Peyer's patch (tissue), 4 donors: ENCODE measurements at regions not wholly inside any gene's neighbourhood (a gene's known extent, or its start where the extent isn't known, plus 50 kb on each side); places are given as distances from the start of the nearest gene placed in this dataset.

Experiments
- DNase-seq, 3 donors: peaks; one replicate each; pipeline ENCODE4 v3.0.0-alpha.2; 2017 to 2019
- H3K27ac ChIP-seq, 4 donors: fragments of 200-600 bp; sonication (generic); one replicate each; pipeline ENCODE4 v1.5.1; 2016 to 2019
- H3K27me3 ChIP-seq, 2 donors: fragments of 200-600 bp; sonication (generic); one replicate each; pipeline ENCODE4 v1.5.1; 2019
- H3K36me3 ChIP-seq, 3 donors: fragments of 200-600 bp; sonication (generic); one replicate each; pipeline ENCODE4 v1.5.1; 2016 to 2019
- H3K4me1 ChIP-seq, 4 donors: fragments of 200-600 bp; sonication (generic); one replicate each; pipeline ENCODE4 v1.5.1; 2016 to 2019
- H3K4me3 ChIP-seq, 4 donors: fragments of 200-600 bp; sonication (generic); 1 replicate in 3 of 4; 2 replicates in 1 of 4; pipeline ENCODE4 v1.5.1; 2016 to 2019; ENCODE audit warnings: mild to moderate bottlenecking in 1 of 4
- H3K9me3 ChIP-seq, 4 donors: fragments of 200-600 bp; sonication (generic); one replicate each; pipeline ENCODE4 v1.5.1; 2016 to 2019; ENCODE audit warnings: mild to moderate bottlenecking in 1 of 4
- CTCF ChIP-seq, 6 experiments: fragments of 450-650 bp in 4 of 6; fragments of 200-600 bp in 2 of 6; sonication (generic) in 1 of 6; IDR thresholded peaks; one replicate each; pipeline ENCODE4 v1.5.1; 2017 to 2019; ENCODE audit warnings: antibody characterized with exemption in 6 of 6, mild to moderate bottlenecking in 3 of 6, moderate library complexity in 1 of 6
- POLR2A ChIP-seq, 2 donors: fragments of 450-650 bp; IDR thresholded peaks; one replicate each; pipeline ENCODE4 v1.5.1; 2017; ENCODE audit warnings: antibody characterized with exemption in 2 of 2, mild to moderate bottlenecking in 2 of 2, moderate library complexity in 2 of 2

- no peak for DNase-seq
- no peak overlapping the region for H3K4me3 ChIP-seq
- H3K27ac ChIP-seq, result no peak overlapping the region
- no peaks in the 10 kb centered on the region for H3K4me1 ChIP-seq
- TF ChIP-seq POLR2A (IDR thresholded peaks at IDR 0.05), result no peak
- TF ChIP-seq CTCF (IDR thresholded peaks at IDR 0.05), result no peak
- H3K36me3 ChIP-seq, result no peaks in the 10 kb centered on the region
- H3K9me3 ChIP-seq, result no peaks in the 10 kb centered on the region
- H3K27me3 ChIP-seq, result no peaks in the 10 kb centered on the region
Observed at GRCh38 chr3:28951772-28952556, 328.9 kb upstream of the RBMS3 start.

- H3K36me3 ChIP-seq, result no peaks in the 10 kb centered on the region
Observed at GRCh38 chr3:28958656-28959055, 322.2 kb upstream of the RBMS3 start.

GRCh38 chr3:28971156-28971555, 309.7 kb upstream of the RBMS3 start:
- H3K27me3 ChIP-seq, result no peaks in the 10 kb centered on the region
- no peaks in the 10 kb centered on the region for H3K9me3 ChIP-seq
- TF ChIP-seq CTCF (IDR thresholded peaks at IDR 0.05) (no peak), POLR2A (IDR thresholded peaks at IDR 0.05) (no peak)
- no peaks in the 10 kb centered on the region for H3K4me1 ChIP-seq
- H3K4me3 ChIP-seq, result no peak overlapping the region
- no peaks in the 10 kb centered on the region for H3K36me3 ChIP-seq
- no peak overlapping the region for H3K27ac ChIP-seq
- DNase-seq, result no peak

More at GRCh38 chr3:28958656-28959055, 322.2 kb upstream of the RBMS3 start:
- Histone ChIP-seq H3K27me3 (no peaks in the 10 kb centered on the region), H3K4me3 (no peak overlapping the region), H3K9me3 (no peaks in the 10 kb centered on the region), H3K4me1 (no peaks in the 10 kb centered on the region), H3K27ac (no peak overlapping the region)
- DNase-seq, result no peak
- no peak for TF ChIP-seq CTCF (IDR thresholded peaks at IDR 0.05)
- no peak for TF ChIP-seq POLR2A (IDR thresholded peaks at IDR 0.05)

GRCh38 chr3:28972921-28973320, 307.9 kb upstream of the RBMS3 start:
- no peaks in the 10 kb centered on the region for H3K9me3 ChIP-seq
- H3K36me3 ChIP-seq, result no peaks in the 10 kb centered on the region
- no peak for TF ChIP-seq CTCF (IDR thresholded peaks at IDR 0.05)
- TF ChIP-seq POLR2A (IDR thresholded peaks at IDR 0.05), result no peak
- no peaks in the 10 kb centered on the region for H3K4me1 ChIP-seq
- no peak for DNase-seq
- H3K27me3 ChIP-seq, result no peaks in the 10 kb centered on the region
- H3K4me3 ChIP-seq, result no peak overlapping the region
- no peak overlapping the region for H3K27ac ChIP-seq

GRCh38 chr3:28973609-28974008, 307.3 kb upstream of the RBMS3 start:
- Histone ChIP-seq H3K27me3 (no peaks in the 10 kb centered on the region), H3K9me3 (no peaks in the 10 kb centered on the region), H3K4me3 (no peak overlapping the region), H3K27ac (no peak overlapping the region), H3K36me3 (no peaks in the 10 kb centered on the region), H3K4me1 (no peaks in the 10 kb centered on the region)
- no peak for DNase-seq
- TF ChIP-seq CTCF (IDR thresholded peaks at IDR 0.05) (no peak), POLR2A (IDR thresholded peaks at IDR 0.05) (no peak)
